ENCODE measurements at regions not wholly inside any gene's neighbourhood (a gene's known extent, or its start where the extent isn't known, plus 50 kb on each side); places are given as distances from the start of the nearest gene placed in this dataset.

DNA sequence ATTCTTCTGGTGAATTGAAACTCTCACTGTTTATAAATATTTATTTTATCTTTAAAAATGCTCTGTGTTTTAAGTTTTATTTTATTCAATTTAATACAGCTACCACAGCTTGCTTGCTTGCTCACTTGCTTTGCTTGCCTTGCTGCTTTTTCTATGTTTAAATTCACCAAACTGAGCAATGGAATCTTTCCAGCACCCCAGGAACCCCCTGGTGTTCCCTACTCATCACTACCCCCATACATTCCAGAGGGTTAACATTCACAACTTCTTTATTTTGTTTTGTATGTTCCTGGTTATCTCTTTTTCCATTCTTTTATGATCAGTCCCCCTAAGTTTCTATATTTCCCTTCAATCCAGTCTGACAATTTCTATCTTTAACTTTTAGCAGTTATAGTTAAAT, 166.5 kb upstream of the COL1A2 start:
- TF ChIP-seq POLR2A (IDR thresholded peaks at IDR 0.05; ENCODE audit: low read depth, low read length): no peak
- TF ChIP-seq POLR2AphosphoS5 (IDR thresholded peaks at IDR 0.05; ENCODE audit: low read depth, low read length): no peak
- no peak for TF ChIP-seq TAF1 (IDR thresholded peaks at IDR 0.05; ENCODE audit: low read depth, low read length)
- no peak for TF ChIP-seq SPI1 (IDR thresholded peaks at IDR 0.05; ENCODE audit: low read depth, low read length)

Measured in GM12891 (cell line).